ENCODE measurements at regions not wholly inside any gene's neighbourhood (a gene's known extent, or its start where the extent isn't known, plus 50 kb on each side); places are given as distances from the start of the nearest gene placed in this dataset.

DNA sequence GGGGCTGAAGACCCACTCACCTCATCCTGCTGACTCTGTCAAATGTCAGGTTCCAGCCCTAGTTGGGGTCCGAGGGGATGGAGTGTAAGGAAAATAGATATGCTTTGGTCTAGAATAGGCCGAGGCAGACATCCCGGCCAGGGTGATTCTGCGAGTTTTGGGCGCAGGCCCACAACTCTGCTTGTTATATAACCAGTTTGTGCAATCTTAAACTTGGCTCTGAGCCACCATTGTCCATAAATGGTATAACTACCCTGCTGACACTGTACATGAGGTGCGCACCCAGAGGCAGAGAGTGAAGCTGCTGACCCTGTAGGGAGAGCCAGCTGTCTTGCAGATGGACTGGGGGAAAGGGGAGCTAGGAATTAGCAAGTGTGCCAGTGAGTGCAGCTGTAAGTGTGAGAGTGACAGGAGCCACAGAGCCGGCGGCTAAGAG lies 1388.8 kb downstream of the AMY1C start:
- TF ChIP-seq POLR2A (IDR thresholded peaks at IDR 0.05) (no peak), CTCF (IDR thresholded peaks at IDR 0.05 in 4 of 5, conservative IDR thresholded peaks at IDR 0.05 in 1 of 5) (no peak)
- intact Hi-C loops (cut with DNase I; ENCODE audit: low total_unique reads) (no loop called here), in situ Hi-C loops (cut with MboI; ENCODE audit: low sequenced_read_pairs in 4 of 4) (no loop called here)
- ATAC-seq: no peak
- no peak for DNase-seq
- H3K4me3 ChIP-seq: no peak overlapping the region
- H3K9me3 ChIP-seq: no peaks in the 10 kb centered on the region
- no peaks in the 10 kb centered on the region for H3K4me1 ChIP-seq
- H3K36me3 ChIP-seq: no peaks in the 10 kb centered on the region
- no peaks in the 10 kb centered on the region for H3K27me3 ChIP-seq
- H3K27ac ChIP-seq: no peak overlapping the region

- intact Hi-C loops (cut with DNase I; ENCODE audit: low total_unique reads): no loop called here
- H3K27me3 ChIP-seq: no peaks in the 10 kb centered on the region
- no peaks in the 10 kb centered on the region for H3K4me1 ChIP-seq
- DNase-seq: no peak
- H3K27ac ChIP-seq: no peak overlapping the region
- in situ Hi-C loops (cut with MboI; ENCODE audit: low sequenced_read_pairs in 4 of 4): no loop called here
- no peak for ATAC-seq
- no peak overlapping the region for H3K4me3 ChIP-seq
- TF ChIP-seq POLR2A (IDR thresholded peaks at IDR 0.05) (no peak), CTCF (IDR thresholded peaks at IDR 0.05 in 4 of 5, conservative IDR thresholded peaks at IDR 0.05 in 1 of 5) (no peak)
- H3K9me3 ChIP-seq: no peaks in the 10 kb centered on the region
- H3K36me3 ChIP-seq: no peaks in the 10 kb centered on the region
Observed at GRCh38 chr1:105172788-105173187, 1423.1 kb downstream of the AMY1C start.

DNA sequence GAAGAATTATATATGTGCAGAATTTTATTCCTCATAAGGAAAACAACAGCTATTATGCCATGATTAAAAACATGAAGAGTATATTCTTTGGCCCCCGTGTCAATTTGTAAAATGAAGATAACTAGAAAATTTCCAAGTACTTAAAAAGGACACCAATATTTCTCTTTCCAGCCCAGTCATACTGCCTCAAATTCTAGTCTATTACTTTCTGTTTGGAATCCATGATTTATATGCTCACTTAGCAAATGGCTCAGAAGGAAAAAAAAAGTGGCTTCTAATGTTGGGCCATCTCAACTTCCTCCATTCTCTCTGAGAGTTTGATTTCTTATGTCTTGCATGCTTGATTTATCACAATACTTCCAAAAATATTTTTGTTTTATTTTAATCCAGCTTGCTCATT lies 1431.1 kb downstream of the AMY1C start:
- H3K27ac ChIP-seq: no peak overlapping the region
- H3K36me3 ChIP-seq: no peaks in the 10 kb centered on the region
- H3K4me3 ChIP-seq: no peak overlapping the region
- TF ChIP-seq CTCF (IDR thresholded peaks at IDR 0.05 in 4 of 5, conservative IDR thresholded peaks at IDR 0.05 in 1 of 5): no peak
- no peak for TF ChIP-seq POLR2A (IDR thresholded peaks at IDR 0.05)
- H3K27me3 ChIP-seq: no peaks in the 10 kb centered on the region
- H3K4me1 ChIP-seq: no peaks in the 10 kb centered on the region
- in situ Hi-C loops (cut with MboI; ENCODE audit: low sequenced_read_pairs in 4 of 4) (no loop called here), intact Hi-C loops (cut with DNase I; ENCODE audit: low total_unique reads) (no loop called here)
- no peak for ATAC-seq
- DNase-seq: no peak
- H3K9me3 ChIP-seq: no peaks in the 10 kb centered on the region

GRCh38 chr1:105204836-105205371 lies 1455.2 kb downstream of the AMY1C start:
- no peak overlapping the region for H3K27ac ChIP-seq
- no peak for DNase-seq
- no peak for ATAC-seq
- no peaks in the 10 kb centered on the region for H3K36me3 ChIP-seq
- no peak overlapping the region for H3K4me3 ChIP-seq
- in situ Hi-C loops (cut with MboI; ENCODE audit: low sequenced_read_pairs in 4 of 4): no loop called here
- no peaks in the 10 kb centered on the region for H3K27me3 ChIP-seq
- H3K4me1 ChIP-seq: no peaks in the 10 kb centered on the region
- H3K9me3 ChIP-seq: no peaks in the 10 kb centered on the region
- intact Hi-C loops (cut with DNase I; ENCODE audit: low total_unique reads): no loop called here
- TF ChIP-seq POLR2A (IDR thresholded peaks at IDR 0.05): no peak

- no peak overlapping the region for H3K4me3 ChIP-seq
- H3K36me3 ChIP-seq: no peaks in the 10 kb centered on the region
- H3K4me1 ChIP-seq: no peaks in the 10 kb centered on the region
- intact Hi-C loops (cut with DNase I; ENCODE audit: low total_unique reads): no loop called here
- DNase-seq (no peak), ATAC-seq (no peak)
- no peaks in the 10 kb centered on the region for H3K27me3 ChIP-seq
- in situ Hi-C loops (cut with MboI; ENCODE audit: low sequenced_read_pairs in 4 of 4): no loop called here
- TF ChIP-seq POLR2A (IDR thresholded peaks at IDR 0.05): no peak
- no peak for TF ChIP-seq CTCF (IDR thresholded peaks at IDR 0.05 in 4 of 5, conservative IDR thresholded peaks at IDR 0.05 in 1 of 5)
- H3K9me3 ChIP-seq: no peaks in the 10 kb centered on the region
- no peak overlapping the region for H3K27ac ChIP-seq
Observed at GRCh38 chr1:105208581-105208980, 1458.9 kb downstream of the AMY1C start.
